Fibroblast of skin of right biceps (primary cell): ENCODE measurements at regions not wholly inside any gene's neighbourhood (a gene's known extent, or its start where the extent isn't known, plus 50 kb on each side); places are given as distances from the start of the nearest gene placed in this dataset.
"Not testable (repeated sequence)": the region's sequence is repeated elsewhere in the genome, so short reads cannot be mapped to it uniquely, and the experiment has no call there.

Experiments
- DNase-seq: peaks from one replicate; pipeline ENCODE4 v3.0.0-alpha.2; 2013

DNA sequence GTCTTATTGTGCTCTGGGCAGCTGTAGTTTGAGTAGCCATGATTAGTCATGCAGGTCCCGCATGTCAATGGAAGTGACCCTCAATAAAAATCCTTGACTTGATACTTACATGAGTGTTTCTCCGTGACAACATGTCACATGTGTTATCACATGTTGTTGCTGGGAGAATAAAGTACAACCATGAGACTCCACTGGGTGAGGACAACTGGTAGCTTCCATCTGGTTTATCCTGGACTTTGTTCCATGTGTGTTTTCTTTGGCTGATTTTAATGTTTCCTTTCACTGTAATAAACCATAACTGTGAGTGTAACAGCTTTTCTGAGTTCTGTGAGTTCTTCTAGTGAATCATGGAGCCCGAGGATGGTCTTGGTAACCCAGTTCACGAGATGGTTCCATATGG lies 63.1 kb upstream of the NDN start:
- DNase-seq = no peak

DNA sequence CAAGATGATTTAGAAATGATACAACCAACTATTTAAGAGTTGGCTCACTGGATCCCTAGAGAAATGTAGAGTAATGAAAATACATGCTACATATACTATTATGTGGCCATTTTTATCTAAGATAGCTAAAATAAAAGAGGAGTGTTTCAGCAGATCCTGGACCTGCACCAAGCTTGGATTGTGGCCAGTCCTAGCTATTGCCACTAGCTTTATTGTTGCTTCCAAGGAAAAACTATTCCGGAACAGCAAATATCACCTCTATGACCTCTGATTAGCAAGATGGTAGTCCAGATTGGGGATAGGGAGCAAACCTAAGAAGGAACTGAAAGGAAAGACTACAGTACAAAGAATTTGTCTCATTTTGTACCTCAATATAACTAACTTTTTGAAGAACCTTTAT lies 63.7 kb upstream of the NDN start:
- DNase-seq = no peak

DNA sequence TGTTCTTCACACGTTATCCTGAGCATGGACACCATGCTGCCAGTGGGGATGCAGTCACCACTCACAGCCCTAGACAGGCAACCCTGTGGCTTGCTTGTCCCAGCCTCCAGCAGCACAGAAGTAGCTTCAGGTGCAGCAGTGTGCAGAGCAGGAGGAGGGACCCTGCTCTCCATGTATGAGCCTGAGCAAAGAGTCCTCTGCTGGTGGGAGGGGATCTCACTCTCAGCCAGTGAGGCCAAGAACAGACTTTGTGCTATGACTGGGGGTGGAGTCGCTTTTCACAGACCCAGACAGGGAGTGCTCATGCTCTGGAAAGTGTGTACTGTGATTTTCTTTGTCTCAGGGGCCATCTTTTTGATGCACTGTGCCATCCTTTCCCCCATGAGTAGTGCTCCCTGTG lies 66.1 kb upstream of the NDN start:
- DNase-seq = no peak

DNA sequence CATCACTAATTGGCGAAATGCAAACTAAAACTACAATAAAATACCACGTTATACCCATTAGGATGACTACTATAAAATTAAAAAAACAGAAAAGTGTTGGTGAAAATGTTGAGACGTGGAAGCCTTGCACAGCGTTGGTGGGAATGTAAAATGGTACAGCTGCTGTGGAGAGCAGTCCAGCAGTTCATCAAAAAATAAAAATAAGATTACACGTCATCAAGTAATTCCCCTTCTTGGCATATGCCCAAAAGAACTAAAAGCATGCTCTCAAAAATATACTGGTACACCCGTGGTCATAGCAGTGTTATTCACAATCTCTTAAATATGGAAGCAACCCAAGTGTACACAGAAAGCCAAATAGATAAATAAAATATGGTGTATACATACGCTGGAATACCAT lies 71.8 kb upstream of the NDN start:
- DNase-seq = no peak

DNA sequence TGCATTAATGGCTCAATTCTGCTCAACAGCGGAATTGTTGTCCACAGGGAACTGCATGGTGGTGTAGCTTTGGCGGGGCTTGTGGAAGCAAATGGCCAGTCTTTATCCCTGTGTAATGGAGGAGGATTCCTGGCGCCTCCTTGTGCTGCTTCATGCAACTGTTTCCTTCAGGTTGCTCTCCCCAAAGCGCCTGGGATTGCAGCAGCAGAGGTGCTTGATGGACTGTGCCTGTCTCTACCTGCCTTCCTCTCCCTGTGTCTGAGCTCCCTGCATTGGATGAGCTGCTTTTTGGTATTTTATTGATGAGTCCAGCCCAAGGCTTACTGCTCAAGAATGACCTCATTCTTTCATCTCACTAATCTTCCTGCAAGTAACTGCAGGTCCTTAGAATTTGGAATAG lies 72.9 kb upstream of the NDN start:
- DNase-seq = no peak

DNA sequence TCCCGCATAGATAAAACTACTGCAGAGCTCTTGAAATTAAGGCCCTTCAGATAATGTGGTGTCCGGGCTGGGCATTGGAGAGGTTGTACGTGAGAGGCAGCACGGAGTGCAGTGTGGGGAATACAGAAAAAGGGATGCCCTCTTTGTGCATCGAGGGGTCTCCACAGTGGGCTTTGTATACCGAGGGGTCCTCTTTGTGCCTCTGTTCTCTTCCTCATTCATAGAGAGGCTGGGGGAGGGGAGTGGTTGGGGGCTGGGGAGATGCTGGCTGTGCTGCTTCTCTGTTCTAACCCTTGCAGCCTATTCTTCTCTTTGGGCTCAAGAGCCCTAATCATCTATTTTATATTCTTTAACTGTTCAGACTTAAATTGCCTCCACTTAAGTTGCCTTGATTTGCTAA lies 74.3 kb upstream of the NDN start:
- DNase-seq = no peak

DNA sequence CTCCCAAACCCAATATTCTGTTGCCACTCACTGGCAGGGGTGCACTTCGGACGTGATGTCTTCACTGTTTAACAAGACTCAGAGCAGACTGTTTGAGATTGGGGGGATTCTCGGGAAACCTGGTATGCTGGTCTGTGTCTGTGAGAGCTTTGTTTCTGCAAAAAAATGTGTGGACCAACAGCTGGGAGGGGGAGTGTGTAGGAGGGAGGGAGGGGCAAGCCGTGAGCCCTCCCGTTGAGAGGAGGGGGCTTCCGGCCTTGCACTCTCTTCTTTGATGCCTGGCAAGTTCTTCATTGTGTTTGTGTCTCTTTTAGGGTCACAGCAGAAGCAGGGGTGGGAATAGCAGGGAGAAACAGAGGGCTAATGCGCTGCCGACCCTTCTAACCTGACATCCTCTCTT lies 74.9 kb upstream of the NDN start:
- DNase-seq = no peak

DNA sequence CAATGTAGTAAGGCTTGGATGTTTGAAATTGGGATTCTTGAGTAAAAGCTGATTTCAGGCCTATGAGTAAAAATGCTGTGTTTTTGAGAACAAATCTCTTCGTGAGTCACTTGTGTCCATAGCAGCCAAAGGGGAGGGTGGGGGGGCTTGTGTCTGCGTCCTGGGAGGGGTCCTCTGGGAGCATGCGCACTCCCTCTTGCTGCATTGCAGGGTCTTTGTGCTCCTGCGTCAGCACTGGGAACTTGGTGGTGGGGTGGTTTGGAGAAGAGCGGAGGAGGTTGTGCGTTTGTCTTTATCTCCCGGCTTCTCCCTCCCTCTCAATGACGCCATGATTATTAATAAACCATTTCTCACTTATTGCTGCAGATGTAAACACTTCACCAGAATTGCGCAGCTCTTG lies 75.9 kb upstream of the NDN start:
- no peak for DNase-seq

DNA sequence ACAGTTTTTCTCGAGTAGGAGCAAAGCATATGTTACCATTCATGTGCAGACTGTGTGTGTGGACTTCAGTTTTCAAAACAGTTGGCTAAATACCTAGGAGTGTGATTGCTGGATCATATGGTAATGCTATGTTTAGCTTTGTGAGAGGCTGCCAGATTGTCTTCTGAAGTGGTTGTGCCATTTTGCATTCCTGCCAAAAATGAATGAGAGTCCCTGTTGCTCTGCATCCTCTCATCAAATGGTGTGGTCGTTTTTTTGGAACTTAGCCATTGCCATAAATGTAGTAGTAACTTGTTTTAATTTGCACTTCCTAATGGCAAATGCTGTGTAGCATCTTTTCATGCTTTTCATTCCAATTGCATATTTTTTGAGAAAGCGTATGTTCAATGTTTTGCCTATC lies 77.2 kb upstream of the NDN start:
- DNase-seq = no peak

DNA sequence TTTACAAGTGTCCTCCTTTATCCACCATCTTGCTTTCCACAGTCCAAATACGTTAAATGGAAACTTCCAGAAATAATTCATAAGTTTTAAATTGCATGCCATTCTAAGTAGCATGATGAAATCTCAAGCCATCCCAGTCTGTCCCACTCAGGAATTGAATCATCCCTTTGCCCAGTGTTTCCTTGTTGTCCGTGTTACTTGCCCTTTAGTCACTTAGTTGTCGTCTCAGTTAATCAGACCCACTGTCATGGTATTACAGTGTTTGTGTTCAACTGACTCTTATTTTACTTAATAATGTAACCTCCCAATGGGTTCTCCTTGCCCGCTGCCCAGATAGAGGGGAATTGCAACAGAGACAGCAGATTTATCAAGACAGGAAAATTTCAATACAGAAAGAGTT lies 77.6 kb upstream of the NDN start:
- no peak for DNase-seq

DNA sequence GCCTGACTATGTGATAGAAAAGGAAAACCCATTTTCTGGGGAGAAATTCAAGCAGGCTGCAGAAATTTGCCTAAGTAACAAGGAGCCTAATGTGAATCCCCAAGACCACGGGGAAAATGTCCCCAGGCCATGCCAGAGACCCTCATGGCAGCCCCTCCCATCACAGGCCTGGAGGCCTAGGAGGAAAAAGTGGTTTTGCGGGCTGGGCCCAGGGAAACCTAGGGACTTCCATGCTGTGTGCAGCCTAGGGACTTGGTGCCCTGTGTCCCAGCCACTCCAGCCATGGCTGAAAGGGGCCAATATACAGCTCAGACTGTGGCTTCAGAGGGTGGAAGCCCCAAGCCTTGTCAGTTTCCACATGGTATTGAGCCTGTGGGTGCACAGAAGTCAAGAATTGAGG lies 79.7 kb upstream of the NDN start:
- not testable (repeated sequence) for DNase-seq

DNA sequence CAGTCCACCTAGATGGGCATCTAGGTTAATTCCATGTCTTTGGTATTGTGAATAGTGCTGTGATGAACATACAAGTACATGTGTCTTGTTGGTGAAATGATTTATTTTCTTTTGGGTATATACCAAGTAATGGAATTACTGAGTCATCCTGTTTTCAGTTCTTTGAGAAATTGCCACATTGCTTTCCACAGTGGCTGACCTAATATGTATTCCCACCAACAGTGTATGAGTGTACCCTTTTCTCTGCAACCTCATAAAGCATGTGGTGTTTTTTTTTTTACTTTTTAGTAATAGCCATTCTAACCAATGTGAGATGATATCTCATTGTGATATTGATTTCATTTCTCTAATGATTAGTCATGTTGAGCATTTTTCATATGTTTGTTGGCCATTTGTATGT lies 86.0 kb upstream of the NDN start:
- DNase-seq = no peak

DNA sequence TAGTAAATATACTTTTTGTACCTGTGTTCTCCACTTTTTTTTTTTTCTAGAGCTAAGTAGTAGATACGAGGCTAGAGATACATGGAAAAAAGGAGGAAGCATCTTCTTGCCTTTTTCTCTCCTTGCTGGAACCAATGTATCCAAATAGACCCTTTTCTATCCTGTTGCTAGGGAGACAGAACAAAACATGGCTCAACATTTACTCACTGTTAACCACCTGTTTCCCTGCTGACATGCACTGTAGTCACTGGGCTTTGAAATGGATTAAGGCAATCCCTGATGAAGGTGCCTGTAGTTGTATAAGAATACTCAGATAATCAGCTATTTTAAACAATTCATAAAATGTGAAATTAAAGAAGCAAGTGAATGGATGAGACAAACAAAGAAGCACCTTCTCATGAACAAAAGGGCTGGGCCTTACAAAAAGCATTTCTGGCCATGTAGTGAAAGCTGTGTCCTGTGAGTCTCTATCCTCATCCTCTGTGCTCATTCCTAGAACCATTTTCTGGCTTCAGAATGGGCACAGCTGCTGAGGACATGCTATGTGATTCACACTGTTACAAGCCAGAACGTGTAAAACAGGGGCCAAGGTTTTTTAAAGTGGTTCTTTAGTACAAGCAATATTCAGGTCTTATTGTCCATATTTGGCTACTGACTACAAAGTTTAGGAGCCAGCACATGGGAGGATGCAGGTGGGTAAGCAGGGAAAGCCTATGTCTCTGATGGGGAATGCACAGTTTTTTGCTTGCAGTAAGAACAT lies 100.4 kb upstream of the NDN start:
- DNase-seq = no peak

DNA sequence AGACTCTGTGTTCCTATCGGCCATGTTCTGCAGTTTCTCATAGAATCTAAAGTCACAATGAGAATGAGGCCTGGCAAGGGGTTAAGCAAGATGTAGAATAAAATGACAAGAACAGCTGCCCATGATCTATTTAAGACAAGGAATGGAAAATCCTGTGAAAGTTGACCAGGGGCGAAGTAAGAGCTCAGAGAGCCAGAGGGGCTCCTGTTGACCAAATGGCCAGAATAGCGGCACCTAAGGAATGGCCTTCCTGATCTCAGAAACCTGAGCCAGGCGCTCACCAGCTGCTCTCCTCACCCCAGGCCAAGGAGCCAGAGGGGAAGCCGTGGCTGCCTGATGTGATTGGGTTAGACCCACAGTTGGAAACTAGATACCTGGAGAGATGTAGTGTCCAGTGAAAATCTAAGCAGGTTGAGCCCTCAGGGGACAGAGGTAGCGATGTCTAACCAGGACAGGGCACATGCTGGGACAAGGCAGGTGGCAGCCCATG lies 106.1 kb upstream of the NDN start:
- no peak for DNase-seq

DNA sequence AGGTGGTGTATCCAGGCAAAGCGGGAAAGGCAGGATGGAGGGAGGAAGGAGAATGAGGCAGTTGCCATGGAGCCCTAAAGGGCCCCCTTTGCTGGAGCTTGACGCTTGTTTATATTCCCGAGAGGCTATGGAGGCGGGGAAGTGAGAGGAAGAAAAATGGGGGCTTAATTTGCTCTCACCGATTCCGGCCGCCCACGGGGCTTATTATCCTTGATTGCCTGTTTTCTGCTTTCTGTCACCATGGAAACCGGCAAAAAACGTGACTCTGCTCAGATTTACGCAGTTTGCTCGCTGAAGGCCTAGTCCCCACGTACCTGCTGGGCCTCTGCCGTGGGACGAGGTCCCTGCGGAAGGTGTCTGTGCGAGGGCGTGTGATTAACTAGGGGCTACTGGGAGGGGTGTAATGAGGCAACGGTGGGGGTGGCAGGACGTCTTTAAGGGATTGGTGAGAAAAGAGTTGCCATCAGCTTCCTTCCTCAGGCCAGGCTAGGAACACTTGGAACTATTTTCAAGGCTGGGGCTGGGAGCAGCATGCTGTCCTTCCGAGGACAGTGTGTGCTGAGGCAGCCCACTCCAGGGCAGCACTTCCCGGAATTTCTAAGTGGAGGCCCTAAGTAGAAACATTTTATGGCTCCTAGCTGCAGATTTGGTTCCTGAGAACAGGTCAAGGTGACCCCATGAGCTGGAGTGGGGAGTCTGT lies 110.8 kb upstream of the NDN start:
- no peak for DNase-seq

DNA sequence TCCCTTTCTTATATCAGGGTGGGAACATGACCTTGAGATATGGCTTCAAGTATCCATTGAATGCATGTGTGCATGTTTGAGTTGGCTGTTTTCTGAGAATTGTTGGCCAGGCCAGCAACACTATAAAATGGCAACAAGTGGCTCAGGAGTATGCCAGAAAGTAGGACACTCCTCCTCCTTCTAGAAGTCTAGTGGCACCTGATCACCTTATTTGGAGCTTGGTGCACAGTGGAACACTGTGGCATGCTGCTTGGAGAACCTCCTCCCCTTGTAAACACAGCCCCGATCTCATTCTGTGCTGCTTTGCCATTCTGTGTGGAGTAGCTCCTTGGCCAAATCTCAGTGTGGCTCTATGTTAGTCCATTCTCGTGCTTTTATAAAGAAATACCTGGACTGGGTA lies 114.8 kb upstream of the NDN start:
- no peak for DNase-seq

DNA sequence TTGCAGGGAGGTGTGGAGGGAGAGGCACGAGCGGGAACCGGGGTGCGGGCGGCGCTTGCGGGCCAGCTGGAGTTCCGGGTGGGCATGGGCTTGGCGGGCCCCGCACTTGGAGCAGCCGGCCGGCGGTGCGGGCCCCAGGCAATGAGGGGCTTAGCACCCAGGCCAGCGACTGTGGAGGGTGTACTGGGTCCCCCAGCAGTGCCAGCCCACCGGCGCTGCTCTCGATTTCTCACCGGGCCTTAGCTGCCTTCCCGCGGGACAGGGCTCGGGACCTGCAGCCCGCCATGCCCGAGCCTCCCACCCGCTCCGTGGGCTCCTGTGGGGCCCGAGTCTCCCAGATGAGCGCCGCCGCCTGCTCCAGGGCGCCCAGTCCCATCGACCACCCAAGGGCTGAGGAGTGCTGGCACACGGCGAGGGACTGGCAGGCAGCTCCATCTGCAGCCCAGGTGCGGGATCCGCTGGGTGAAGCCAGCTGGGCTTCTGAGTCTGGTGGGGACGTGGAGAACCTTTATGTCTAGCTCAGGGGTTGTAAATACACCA lies 115.9 kb upstream of the NDN start:
- not testable (repeated sequence) for DNase-seq

DNA sequence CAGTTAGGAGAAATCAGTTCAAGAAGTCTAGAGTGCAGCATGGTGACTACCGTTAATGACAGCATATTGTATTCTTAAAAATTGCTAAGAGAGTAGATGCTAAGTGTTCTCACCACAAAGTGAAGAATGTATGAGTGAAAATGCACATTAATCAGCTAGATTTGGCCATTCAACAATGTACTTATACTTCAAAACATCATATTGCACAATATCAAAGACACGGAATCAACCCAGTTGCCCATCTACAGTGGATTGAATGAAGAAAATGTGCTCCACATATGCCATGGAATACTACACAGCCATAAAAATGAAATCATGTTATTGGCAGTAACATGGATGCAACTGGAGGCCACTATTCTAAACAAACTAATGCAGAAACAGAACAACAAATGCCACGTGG lies 119.9 kb upstream of the NDN start:
- no peak for DNase-seq

DNA sequence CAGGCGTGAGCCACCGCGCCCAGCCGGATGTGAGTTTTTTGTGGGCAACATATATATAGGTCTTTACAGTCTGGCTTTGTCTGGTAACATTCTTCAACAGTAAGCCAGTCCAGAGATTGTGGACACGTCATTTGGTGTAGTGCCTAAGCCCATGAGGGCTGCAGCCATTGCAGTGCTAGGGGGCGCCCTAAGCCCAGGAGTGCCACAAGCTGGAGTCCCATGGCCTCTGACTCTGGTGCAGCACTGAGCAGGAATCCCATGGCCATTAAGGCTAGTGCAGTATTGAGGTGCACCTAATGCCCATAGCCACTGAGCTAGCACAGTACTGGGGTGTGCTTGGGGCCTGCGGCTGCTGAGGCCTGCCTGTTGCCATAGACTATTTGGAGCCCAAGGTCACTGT lies 136.4 kb upstream of the NDN start:
- no peak for DNase-seq

DNA sequence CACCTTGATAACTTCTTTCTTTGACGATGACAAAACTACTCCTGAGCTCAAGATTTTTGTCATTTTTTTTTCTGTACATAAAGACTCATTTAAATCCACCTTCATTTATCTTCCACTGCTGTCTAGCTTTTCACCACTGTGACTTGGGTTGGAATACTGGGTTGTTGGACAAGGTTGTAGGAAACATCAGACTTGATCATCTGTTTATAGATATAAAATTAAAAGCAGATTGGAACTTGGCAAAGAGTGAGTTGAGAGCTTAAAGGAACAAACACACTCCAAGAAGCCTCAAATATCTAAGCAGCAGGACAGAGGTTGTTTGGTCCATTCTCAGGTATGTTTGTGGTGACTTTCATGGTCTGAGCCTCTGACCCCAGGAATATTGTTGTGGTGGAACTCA lies 141.7 kb upstream of the NDN start:
- DNase-seq = no peak

DNA sequence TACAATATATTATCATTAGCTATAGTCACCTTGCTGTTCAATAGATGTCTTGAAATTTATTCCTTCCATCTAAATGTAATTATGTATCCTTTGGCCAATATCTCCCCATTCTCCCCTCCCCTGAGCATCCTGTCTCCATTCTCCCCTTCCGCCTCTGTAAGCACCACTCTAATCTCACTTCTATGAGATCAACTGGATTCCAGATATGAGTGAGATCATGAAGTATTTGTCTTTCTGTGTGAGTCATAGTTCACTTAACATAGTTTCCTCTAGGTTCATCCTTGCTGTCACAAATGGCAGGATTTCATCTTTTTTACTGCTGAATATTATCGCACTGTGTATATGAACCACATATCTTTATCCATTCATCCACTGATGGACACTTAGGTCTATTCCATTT lies 148.8 kb upstream of the NDN start:
- no peak for DNase-seq

DNA sequence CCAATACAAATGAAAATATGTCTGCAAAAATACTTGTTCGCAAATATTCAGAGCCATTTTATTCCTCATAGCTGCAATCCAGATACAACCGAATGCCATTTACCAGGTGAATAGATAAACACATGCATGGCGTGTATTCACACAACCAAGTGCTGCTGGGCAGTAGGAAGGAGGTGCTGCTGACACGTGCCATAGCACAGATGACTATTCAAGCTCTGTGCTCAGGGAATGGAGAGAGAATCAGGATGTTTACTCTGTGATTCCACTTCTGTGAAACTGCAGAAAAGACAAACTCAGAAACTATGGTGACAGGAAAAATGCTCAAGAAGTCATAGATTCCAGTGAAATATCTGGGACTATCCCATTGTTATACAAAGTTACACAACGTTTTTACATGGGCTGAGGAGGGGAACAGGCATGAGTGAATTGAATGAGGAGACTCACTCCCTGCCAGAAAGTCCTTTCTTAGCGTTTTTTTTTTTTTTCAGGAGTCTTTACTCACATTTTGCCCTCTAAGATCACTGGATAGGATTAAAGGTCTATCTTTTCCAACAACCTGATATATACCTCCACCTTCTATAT lies 152.9 kb upstream of the NDN start:
- no peak for DNase-seq

DNA sequence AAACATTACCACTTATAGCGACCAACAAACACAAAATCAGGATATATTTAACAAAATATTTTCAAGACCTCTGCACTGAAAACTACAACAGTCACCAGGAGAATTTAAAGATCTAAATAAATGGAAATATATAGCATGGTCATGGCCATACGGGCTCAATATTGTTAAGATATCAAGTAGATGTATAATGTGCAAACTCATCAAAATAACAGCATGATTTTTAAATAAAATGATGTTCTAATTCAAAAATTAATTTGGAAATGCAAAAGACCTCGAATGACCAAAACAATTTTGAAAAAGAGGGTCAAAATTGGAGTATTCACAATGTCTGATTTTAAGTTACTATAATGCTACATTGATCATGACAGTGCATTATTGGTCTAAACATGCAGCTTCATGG lies 159.1 kb upstream of the NDN start:
- no peak for DNase-seq

DNA sequence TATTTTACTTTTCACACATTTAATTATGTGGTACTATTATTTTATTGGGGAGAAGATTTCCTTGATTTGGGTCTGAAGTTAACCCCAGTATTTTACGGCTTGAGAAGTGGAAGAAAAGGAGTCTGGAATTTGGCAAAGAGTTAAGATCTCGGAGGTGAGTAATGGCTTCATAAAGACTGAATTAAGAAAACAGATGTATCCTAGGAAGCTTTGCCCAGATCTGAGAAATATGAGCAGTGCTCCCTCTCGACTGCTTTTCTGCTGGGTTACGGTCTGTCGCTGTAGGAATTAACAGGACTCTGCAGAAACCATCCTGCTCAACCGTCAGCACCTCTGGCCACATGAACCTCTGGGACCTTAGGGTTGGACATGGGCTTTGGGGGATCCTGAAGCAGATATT lies 163.6 kb upstream of the NDN start:
- no peak for DNase-seq
